BJ (cell line): ENCODE measurements at regions not wholly inside any gene's neighbourhood (a gene's known extent, or its start where the extent isn't known, plus 50 kb on each side); places are given as distances from the start of the nearest gene placed in this dataset.
"Not testable (repeated sequence)": the region's sequence is repeated elsewhere in the genome, so short reads cannot be mapped to it uniquely, and the experiment has no call there.

Experiments
- CTCF ChIA-PET: fragments of 350-600 bp; formaldehyde crosslinking; extraction: SDS; loops from one replicate; lab custom pipeline; 2021; ENCODE audit warnings: antibody characterized with exemption, inconsistent platforms; lab: Yijun Ruan, JAX
- POLR2A ChIA-PET: fragments of 300-600 bp; sonication (Branson Sonifier 250); formaldehyde crosslinking; extraction: SDS; loops from one replicate; lab custom pipeline; 2021; ENCODE audit warnings: antibody characterized with exemption; lab: Charles Lee
- DNase-seq: peaks from one replicate; pipeline ENCODE4 v3.0.0-alpha.2; 2011; ENCODE audit warnings: low read depth
- H3K27me3 ChIP-seq: 2 replicates; pipeline ENCODE4 v1.6.0; 2011; ENCODE audit warnings: low read length; ENCODE audit not compliant: control insufficient read depth, insufficient read depth
- H3K36me3 ChIP-seq: 2 replicates; pipeline ENCODE4 v1.5.1; 2011; ENCODE audit warnings: low read length; ENCODE audit not compliant: control insufficient read depth, insufficient read depth
- H3K4me3 ChIP-seq: 2 replicates; pipeline ENCODE4 v1.5.1; 2011; ENCODE audit warnings: low read depth, mild to moderate bottlenecking, control low read depth, low read length
- CTCF ChIP-seq: IDR thresholded peaks from 2 replicates; pipeline ENCODE4 v1.5.1; 2011; ENCODE audit warnings: low read depth, mild to moderate bottlenecking, control low read depth, inconsistent platforms, low read length, moderate library complexity; ENCODE audit not compliant: insufficient read depth

- ChIA-PET POLR2A (no interaction called here), CTCF (interaction anchor here (1.1 kb wide), 2 partner anchors 149 to 156 kb away, joined by 3 read pairs; no protein-coding TSS in a partner anchor)
- no peaks in the 10 kb centered on the region for H3K27me3 ChIP-seq
- no peak for DNase-seq
- no peak overlapping the region for H3K4me3 ChIP-seq
- TF ChIP-seq CTCF: no peak
- no peaks in the 10 kb centered on the region for H3K36me3 ChIP-seq
Observed at GRCh38 chr10:30154126-30154525, 94.7 kb upstream of the JCAD start.

- ChIA-PET POLR2A (no interaction called here), CTCF (no interaction called here)
- TF ChIP-seq CTCF: 0 out of 2 replicates have a peak, but pooled peaks have one; percentile 20
- H3K27me3 ChIP-seq: no peaks in the 10 kb centered on the region
- H3K4me3 ChIP-seq: no peak overlapping the region
- DNase-seq: peak; percentile 87
- H3K36me3 ChIP-seq: no peaks in the 10 kb centered on the region
Observed at GRCh38 chr10:30151581-30152389, 92.4 kb upstream of the JCAD start.

- POLR2A ChIA-PET: no interaction called here
- DNase-seq: no peak
- H3K4me3 ChIP-seq: no peak overlapping the region
- H3K27me3 ChIP-seq: peaks cover 2% of the 10 kb centered on the region
- no peaks in the 10 kb centered on the region for H3K36me3 ChIP-seq
- no peak for TF ChIP-seq CTCF
- CTCF ChIA-PET: interaction anchor here (0.5 to 1.4 kb wide), 2 partner anchors 22 to 49 kb away, joined by 3 to 4 read pairs; no protein-coding TSS in a partner anchor
Observed at GRCh38 chr10:30141423-30141822, 82.0 kb upstream of the JCAD start.

- Histone ChIP-seq H3K27me3 (peaks cover 2% of the 10 kb centered on the region; the same call in 1 of the 2 replicates), H3K4me3 (no peak overlapping the region), H3K36me3 (no peaks in the 10 kb centered on the region)
- ChIA-PET POLR2A (no interaction called here), CTCF (no interaction called here)
- DNase-seq: no peak
- TF ChIP-seq CTCF: no peak
Observed at GRCh38 chr10:30134171-30134945, 75.0 kb upstream of the JCAD start.

- no peak for DNase-seq
- no peaks in the 10 kb centered on the region for H3K36me3 ChIP-seq
- ChIA-PET CTCF (no interaction called here), POLR2A (no interaction called here)
- no peak for TF ChIP-seq CTCF
- no peak overlapping the region for H3K4me3 ChIP-seq
- H3K27me3 ChIP-seq: no peaks in the 10 kb centered on the region; the same call in 1 of the 2 replicates
Observed at GRCh38 chr10:30133198-30133597, 73.8 kb upstream of the JCAD start.

- CTCF ChIA-PET, POLR2A ChIA-PET: not testable (repeated sequence)
Observed at GRCh38 chr10:30131369-30131768, 72.0 kb upstream of the JCAD start.

GRCh38 chr10:30129326-30129725 is 69.9 kb upstream of the JCAD start:
- H3K27me3 ChIP-seq, CTCF ChIA-PET, H3K36me3 ChIP-seq, POLR2A ChIA-PET, H3K4me3 ChIP-seq, DNase-seq: not testable (repeated sequence)

More at GRCh38 chr10:30131369-30131768, 72.0 kb upstream of the JCAD start:
- DNase-seq, H3K4me3 ChIP-seq, H3K27me3 ChIP-seq, H3K36me3 ChIP-seq: not testable (repeated sequence)
